Motor neuron (in vitro differentiated cells): ENCODE measurements at regions not wholly inside any gene's neighbourhood (a gene's known extent, or its start where the extent isn't known, plus 50 kb on each side); places are given as distances from the start of the nearest gene placed in this dataset.

ENCODE experiments used
- ATAC-seq, 8 experiments: fragments of 200-7000 bp; cut with Tn5 transposase; replicated peaks in 6 of 8; 2 replicates each; pipeline ENCODE4 v1.8.0; 2021; ENCODE audit warnings: mild to moderate bottlenecking in 8 of 8, moderate library complexity in 8 of 8
- H3K27ac ChIP-seq, 2 donors: fragments of 250-450 bp; sonication (Bioruptor Pico); 2 replicates each; pipeline ENCODE4 v1.9.0; 2021; ENCODE audit warnings: antibody characterized with exemption in 2 of 2, mild to moderate bottlenecking in 2 of 2, moderate library complexity in 1 of 2
- H3K4me1 ChIP-seq, 2 donors: fragments of 250-450 bp; sonication (Bioruptor Pico); replicated peaks in 1 of 2; 2 replicates each; pipeline ENCODE4 v1.6.1; 2021; ENCODE audit warnings: antibody characterized with exemption in 2 of 2, mild to moderate bottlenecking in 2 of 2, moderate library complexity in 1 of 2
- H3K4me3 ChIP-seq, 5 donors: fragments of 250-450 bp; sonication (Bioruptor Pico); 2 replicates each; pipeline ENCODE4 v1.9.0; 2021; ENCODE audit warnings: antibody characterized with exemption in 5 of 5, mild to moderate bottlenecking in 5 of 5, moderate library complexity in 4 of 5
- WGBS, 10 experiments: fragments of 450-650 bp; shearing (Covaris generic); methylation state at CpG; one replicate each; pipeline ENCODE4 v1.0.0; 2022; 5-methylcytosine and 5-hydroxymethylcytosine counted together
- in situ Hi-C, 9 experiments: fragments of 400-800 bp; cut with MboI; loops; one replicate each; pipeline ENCODE4 v1.15.0; 2021; ENCODE audit warnings: low sequenced_read_pairs in 9 of 9, low pct_unique_long_range_greater_than_20kb in 2 of 9; ENCODE audit not compliant: unreplicated experiment in 9 of 9

GRCh38 chr21:35927262-35927661 is 133.1 kb downstream of the SETD4 start:
- Histone ChIP-seq H3K4me3 (no peak overlapping the region), H3K27ac (no peak overlapping the region), H3K4me1 (peaks cover 0 to 4% of the 10 kb centered on the region in 2 donors)
- in situ Hi-C loops = loop anchor here in 1 of 9 experiments (25.0 kb wide), 1 partner anchor 1040 kb away; no protein-coding TSS in a partner anchor
- WGBS, 10 experiments = 22 to 100% (median 59%) methylated on average over 1 to 7 of the region's 7 CpGs; no CpG with 5 or more reads in 1 of the 10 experiments
- ATAC-seq = no peak

- in situ Hi-C loops = loop anchor here in 1 of 9 experiments (25.0 kb wide), 1 partner anchor 1039 kb away; no protein-coding TSS in a partner anchor
- WGBS, 10 experiments = 7 to 100% (median 79%) methylated on average over 1 to 3 of the region's 3 CpGs; no CpG with 5 or more reads in 1 of the 10 experiments
Measured at GRCh38 chr21:35926003-35926740, 134.2 kb downstream of the SETD4 start.

GRCh38 chr21:35925497-35925896 is 134.8 kb downstream of the SETD4 start:
- Histone ChIP-seq H3K4me3 (no peak overlapping the region), H3K4me1 (no peaks in the 10 kb centered on the region), H3K27ac (no peak overlapping the region)
- peak in 4 of 8 experiments; percentile 30 to 61 (median 48) for ATAC-seq
- in situ Hi-C loops = loop anchor here in 1 of 9 experiments (25.0 kb wide), 1 partner anchor 1038 kb away; no protein-coding TSS in a partner anchor
- 0 to 84% (median 72%) methylated on average over 1 to 6 of the region's 6 CpGs; no CpG with 5 or more reads in 2 of the 10 experiments for WGBS, 10 experiments

More at GRCh38 chr21:35926003-35926740, 134.2 kb downstream of the SETD4 start:
- Histone ChIP-seq H3K4me3 (no peak overlapping the region), H3K27ac (no peak overlapping the region), H3K4me1 (no peaks in the 10 kb centered on the region)
- ATAC-seq = no peak

GRCh38 chr21:35924714-35925301 is 135.5 kb downstream of the SETD4 start:
- no peak overlapping the region for H3K4me3 ChIP-seq
- no peaks in the 10 kb centered on the region for H3K4me1 ChIP-seq
- ATAC-seq = peak in 3 of 8 experiments; percentile 25 to 60 (median 57)
- in situ Hi-C loops = loop anchor here in 1 of 9 experiments (25.0 kb wide), 1 partner anchor 1038 kb away; no protein-coding TSS in a partner anchor
- H3K27ac ChIP-seq = no peak overlapping the region
- WGBS, 10 experiments = 0 to 96% (median 70%) methylated on average over 1 to 5 of the region's 6 CpGs

GRCh38 chr21:35923971-35924370 is 136.4 kb downstream of the SETD4 start:
- 56 to 82% (median 75%) methylated on average over 2 to 3 of the region's 5 CpGs; no CpG with 5 or more reads in 6 of the 10 experiments for WGBS, 10 experiments
- Histone ChIP-seq H3K4me1 (no peaks in the 10 kb centered on the region), H3K27ac (no peak overlapping the region), H3K4me3 (no peak overlapping the region)
- ATAC-seq = no peak
- in situ Hi-C loops = no loop called here

GRCh38 chr21:35922618-35923017 is 137.7 kb downstream of the SETD4 start:
- Histone ChIP-seq H3K4me1 (no peaks in the 10 kb centered on the region), H3K4me3 (no peak overlapping the region), H3K27ac (no peak overlapping the region)
- no peak for ATAC-seq
- in situ Hi-C loops = no loop called here
- WGBS, 10 experiments = 39 to 78% (median 59%) methylated on average over 1 to 5 of the region's 5 CpGs

- Histone ChIP-seq H3K4me1 (no peaks in the 10 kb centered on the region), H3K4me3 (no peak overlapping the region), H3K27ac (no peak overlapping the region)
- ATAC-seq = no peak
- in situ Hi-C loops = no loop called here
- WGBS, 10 experiments = 0 to 70% (median 65%) methylated on average over 1 to 2 of the region's 2 CpGs; no CpG with 5 or more reads in 2 of the 10 experiments
Measured at GRCh38 chr21:35921471-35921870, 138.9 kb downstream of the SETD4 start.

- no peaks in the 10 kb centered on the region for H3K4me1 ChIP-seq
- H3K27ac ChIP-seq = no peak overlapping the region
- no peak overlapping the region for H3K4me3 ChIP-seq
- in situ Hi-C loops = no loop called here
- WGBS, 10 experiments = 0 to 79% (median 48%) methylated on average over 1 to 3 of the region's 3 CpGs; no CpG with 5 or more reads in 3 of the 10 experiments
- no peak for ATAC-seq
Measured at GRCh38 chr21:35920436-35920835, 139.9 kb downstream of the SETD4 start.

GRCh38 chr21:35915030-35915429 is 145.3 kb downstream of the SETD4 start:
- no peak for ATAC-seq
- in situ Hi-C loops = no loop called here
- no peaks in the 10 kb centered on the region for H3K4me1 ChIP-seq

GRCh38 chr21:35911412-35912191 is 148.7 kb downstream of the SETD4 start:
- 33 to 100% (median 92%) methylated on average over 1 to 3 of the region's 4 CpGs; no CpG with 5 or more reads in 2 of the 10 experiments for WGBS, 10 experiments
- no peak overlapping the region for H3K4me3 ChIP-seq
- ATAC-seq = no peak
- in situ Hi-C loops = no loop called here
- no peak overlapping the region for H3K27ac ChIP-seq
- no peaks in the 10 kb centered on the region for H3K4me1 ChIP-seq

More at GRCh38 chr21:35915030-35915429, 145.3 kb downstream of the SETD4 start:
- WGBS, 10 experiments = 0 to 60% (median 0%) methylated on average over 1 of the region's 1 CpG; no CpG with 5 or more reads in 4 of the 10 experiments
- Histone ChIP-seq H3K4me3 (no peak overlapping the region), H3K27ac (no peak overlapping the region)

GRCh38 chr21:35909456-35910223 is 150.7 kb downstream of the SETD4 start:
- 22 to 100% (median 78%) methylated on average over 1 of the region's 1 CpG; no CpG with 5 or more reads in 3 of the 10 experiments for WGBS, 10 experiments
- Histone ChIP-seq H3K4me3 (no peak overlapping the region), H3K4me1 (no peaks in the 10 kb centered on the region), H3K27ac (no peak overlapping the region)
- in situ Hi-C loops = no loop called here
- peak in 2 of 8 experiments; percentile 67 to 88 for ATAC-seq
